Left lung (tissue), 4 donors: ENCODE measurements at regions not wholly inside any gene's neighbourhood (a gene's known extent, or its start where the extent isn't known, plus 50 kb on each side); places are given as distances from the start of the nearest gene placed in this dataset.

Experiments
- ATAC-seq: fragments of 200-7000 bp; cut with Tn5 transposase; one replicate; pipeline ENCODE4 v1.9.1; 2020; ENCODE audit warnings: moderate library complexity
- DNase-seq, 4 donors: peaks; one replicate each; pipeline ENCODE4 v3.0.0-alpha.2; 2013 to 2020
- H3K27ac ChIP-seq, 2 donors: fragments of 200-600 bp; sonication (generic) in 1 of 2; one replicate each; pipeline versions ENCODE4 v1.5.0 to v1.8.0; 2020 to 2021
- H3K27me3 ChIP-seq, 2 donors: fragments of 200-600 bp; sonication (generic) in 1 of 2; one replicate each; pipeline versions ENCODE4 v1.5.0 to v1.8.0; 2020 to 2021
- H3K36me3 ChIP-seq, 2 donors: fragments of 200-600 bp; sonication (generic) in 1 of 2; one replicate each; pipeline versions ENCODE4 v1.5.0 to v1.8.0; 2020 to 2021
- H3K4me1 ChIP-seq, 2 donors: fragments of 200-600 bp; one replicate each; pipeline ENCODE4 v1.8.0; 2021
- H3K4me3 ChIP-seq, 2 donors: fragments of 200-600 bp; sonication (generic) in 1 of 2; one replicate each; pipeline versions ENCODE4 v1.5.0 to v1.8.0; 2020 to 2021; ENCODE audit warnings: mild to moderate bottlenecking in 1 of 2
- H3K9me3 ChIP-seq, 2 donors: fragments of 200-600 bp; sonication (generic) in 1 of 2; one replicate each; pipeline versions ENCODE4 v1.5.0 to v1.8.0; 2020 to 2021
- CTCF ChIP-seq, 2 donors: fragments of 200-600 bp; sonication (generic) in 1 of 2; IDR thresholded peaks; one replicate each; pipeline versions ENCODE4 v1.5.0 to v1.8.0; 2021; ENCODE audit warnings: antibody characterized with exemption in 2 of 2
- intact Hi-C, 2 donors: fragments of 100-400 bp; cut with DNase I; formaldehyde crosslinking; loops; one replicate each; pipeline versions ENCODE4 v1.11.2 to v1.14.2; 2022
- donor health status: DM: no; HTN: yes; CAD: no.
- donor health status: DM: no; HTN: no; CAD: no.

DNA sequence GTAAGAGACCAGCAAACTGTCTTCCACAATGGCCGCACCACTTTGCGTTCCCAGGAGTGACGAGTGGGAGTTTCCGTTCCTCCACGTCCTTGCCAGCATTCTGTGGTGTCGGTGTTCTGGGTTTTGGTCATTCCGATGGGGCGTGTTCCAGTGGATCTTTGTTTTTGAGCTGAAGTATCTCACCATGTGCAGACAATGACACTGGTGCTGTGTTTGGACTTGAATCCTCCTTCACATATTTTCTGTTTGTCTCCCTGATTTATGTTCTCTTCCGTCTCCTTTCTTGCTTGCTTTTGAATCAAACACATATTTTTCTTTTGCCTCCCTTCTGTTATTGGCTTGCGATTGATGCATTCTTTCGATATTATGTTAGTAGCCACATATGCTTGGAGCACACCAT is 60.8 kb upstream of the IRX4 start:
- Histone ChIP-seq H3K4me1 (no peaks in the 10 kb centered on the region), H3K27ac (no peak overlapping the region), H3K27me3 (peaks cover 0 to 50% of the 10 kb centered on the region in 2 donors), H3K9me3 (no peaks in the 10 kb centered on the region), H3K4me3 (no peak overlapping the region), H3K36me3 (no peaks in the 10 kb centered on the region)
- intact Hi-C loops, result no loop called here
- no peak for ATAC-seq
- no peak for TF ChIP-seq CTCF (IDR thresholded peaks at IDR 0.05)
- DNase-seq, result no peak

- Histone ChIP-seq H3K4me1 (no peaks in the 10 kb centered on the region), H3K9me3 (no peaks in the 10 kb centered on the region), H3K27ac (no peak overlapping the region), H3K4me3 (no peak overlapping the region), H3K36me3 (no peaks in the 10 kb centered on the region), H3K27me3 (peaks cover 0 to 42% of the 10 kb centered on the region in 2 donors)
- DNase-seq (no peak), ATAC-seq (no peak)
- TF ChIP-seq CTCF (IDR thresholded peaks at IDR 0.05), result no peak
- intact Hi-C loops, result no loop called here
Observed at GRCh38 chr5:1942630-1943029, 59.9 kb upstream of the IRX4 start.

GRCh38 chr5:1942158-1942557 is 59.4 kb upstream of the IRX4 start:
- H3K9me3 ChIP-seq, result no peaks in the 10 kb centered on the region
- no peak for ATAC-seq
- intact Hi-C loops, result no loop called here

DNA sequence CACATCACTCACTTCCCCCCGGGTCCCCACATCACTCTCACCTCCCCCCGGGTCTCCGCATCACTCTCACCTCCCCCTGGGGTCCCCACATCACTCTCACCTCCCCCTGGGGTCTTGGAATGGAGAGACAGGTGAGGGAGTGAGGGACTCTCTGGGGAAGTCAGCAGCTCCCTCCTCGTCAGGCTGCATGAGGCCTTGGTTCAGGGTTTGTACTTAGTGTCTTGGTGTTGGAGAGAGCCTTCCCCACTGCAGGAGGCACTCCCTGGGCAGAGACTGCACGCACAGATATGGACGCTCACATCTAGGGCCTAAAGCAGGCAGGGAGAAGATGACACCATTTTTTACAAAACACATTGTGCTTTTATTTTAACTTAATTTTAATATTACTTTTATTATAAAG is 56.5 kb upstream of the IRX4 start:
- H3K4me3 ChIP-seq, result no peak overlapping the region
- H3K9me3 ChIP-seq, result no peaks in the 10 kb centered on the region
- no peak for TF ChIP-seq CTCF (IDR thresholded peaks at IDR 0.05)
- H3K27ac ChIP-seq, result no peak overlapping the region
- intact Hi-C loops, result no loop called here
- H3K27me3 ChIP-seq, result peaks cover 0 to 18% of the 10 kb centered on the region in 2 donors
- no peak for ATAC-seq
- no peaks in the 10 kb centered on the region for H3K36me3 ChIP-seq
- DNase-seq, result no peak
- H3K4me1 ChIP-seq, result no peaks in the 10 kb centered on the region

More at GRCh38 chr5:1942158-1942557, 59.4 kb upstream of the IRX4 start:
- no peak for DNase-seq
- Histone ChIP-seq H3K4me1 (no peaks in the 10 kb centered on the region), H3K27me3 (peaks cover 0 to 40% of the 10 kb centered on the region in 2 donors), H3K36me3 (no peaks in the 10 kb centered on the region), H3K4me3 (no peak overlapping the region), H3K27ac (no peak overlapping the region)
- TF ChIP-seq CTCF (IDR thresholded peaks at IDR 0.05), result no peak

- no peak for TF ChIP-seq CTCF (IDR thresholded peaks at IDR 0.05)
- DNase-seq (no peak), ATAC-seq (no peak)
- Histone ChIP-seq H3K9me3 (no peaks in the 10 kb centered on the region), H3K36me3 (no peaks in the 10 kb centered on the region), H3K27ac (no peak overlapping the region), H3K4me1 (no peaks in the 10 kb centered on the region), H3K27me3 (peaks cover 0 to 19% of the 10 kb centered on the region in 2 donors), H3K4me3 (no peak overlapping the region)
- intact Hi-C loops, result no loop called here
Observed at GRCh38 chr5:1938310-1939000, 55.7 kb upstream of the IRX4 start.
